NT2/D1 (cell line): ENCODE measurements at regions not wholly inside any gene's neighbourhood (a gene's known extent, or its start where the extent isn't known, plus 50 kb on each side); places are given as distances from the start of the nearest gene placed in this dataset.
"Not testable (repeated sequence)": the region's sequence is repeated elsewhere in the genome, so short reads cannot be mapped to it uniquely, and the experiment has no call there.

Source experiments
- DNase-seq: peaks from one replicate; pipeline ENCODE4 v3.0.0-alpha.2; 2011; ENCODE audit warnings: low read depth, low spot score
- H3K27me3 ChIP-seq: 2 replicates; pipeline ENCODE4 v1.6.0; 2011; ENCODE audit warnings: mild to moderate bottlenecking; ENCODE audit not compliant: insufficient read length, insufficient read depth
- H3K36me3 ChIP-seq: 2 replicates; pipeline ENCODE4 v1.6.1; 2011; ENCODE audit warnings: mild to moderate bottlenecking, low read length, mixed read lengths; ENCODE audit not compliant: insufficient read depth, insufficient read length
- H3K4me1 ChIP-seq: 2 replicates; pipeline ENCODE4 v1.5.1; 2011; ENCODE audit not compliant: insufficient read depth, insufficient read length
- H3K4me3 ChIP-seq: 2 replicates; pipeline ENCODE4 v1.5.1; 2011; ENCODE audit warnings: low read depth; ENCODE audit not compliant: insufficient read length
- H3K9ac ChIP-seq: 2 replicates; pipeline ENCODE4 v1.6.0; 2011; ENCODE audit warnings: low read depth; ENCODE audit not compliant: insufficient read length
- H3K9me3 ChIP-seq: 2 replicates; pipeline ENCODE4 v1.5.1; 2011; ENCODE audit warnings: mild to moderate bottlenecking, low read length; ENCODE audit not compliant: insufficient read depth
- SUZ12 ChIP-seq: IDR thresholded peaks from 2 replicates; pipeline ENCODE4 v1.6.1; 2011; ENCODE audit not compliant: insufficient read length, insufficient read depth; ENCODE audit errors: extremely low read depth
- YY1 ChIP-seq: IDR thresholded peaks from 2 replicates; pipeline ENCODE4 v1.6.1; 2011; ENCODE audit not compliant: insufficient read length, insufficient read depth
- ZNF274 ChIP-seq: IDR thresholded peaks from 2 replicates; pipeline ENCODE4 v1.6.1; 2011; ENCODE audit warnings: mild to moderate bottlenecking, low read depth, low read length

DNA sequence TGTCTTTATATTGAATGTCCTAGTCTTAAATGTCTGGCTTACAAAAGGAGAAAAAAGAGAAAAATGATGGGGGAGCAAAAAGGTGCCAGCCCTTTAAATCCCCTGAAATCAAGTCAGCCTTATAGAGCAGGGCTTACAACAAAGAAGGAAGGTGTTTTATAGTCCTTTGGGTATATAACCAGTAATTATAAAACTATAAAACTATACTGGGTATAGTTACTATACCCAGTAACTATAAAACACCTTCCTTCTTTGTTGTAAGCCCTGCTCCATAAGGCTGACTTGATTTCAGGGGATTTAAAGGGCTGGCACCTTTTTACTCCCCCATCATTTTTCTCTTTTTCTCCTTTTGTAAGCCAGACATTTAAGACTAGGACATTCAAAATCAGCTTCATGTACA lies 598.0 kb upstream of the SEMA6D start:
- DNase-seq = no peak
- no peak for TF ChIP-seq YY1
- TF ChIP-seq ZNF274 = no peak
- TF ChIP-seq SUZ12 = no peak
- Histone ChIP-seq H3K36me3 (no peaks in the 10 kb centered on the region), H3K9me3 (no peaks in the 10 kb centered on the region), H3K4me3 (no peak overlapping the region), H3K27me3 (no peaks in the 10 kb centered on the region), H3K4me1 (no peaks in the 10 kb centered on the region), H3K9ac (no peak overlapping the region)

DNA sequence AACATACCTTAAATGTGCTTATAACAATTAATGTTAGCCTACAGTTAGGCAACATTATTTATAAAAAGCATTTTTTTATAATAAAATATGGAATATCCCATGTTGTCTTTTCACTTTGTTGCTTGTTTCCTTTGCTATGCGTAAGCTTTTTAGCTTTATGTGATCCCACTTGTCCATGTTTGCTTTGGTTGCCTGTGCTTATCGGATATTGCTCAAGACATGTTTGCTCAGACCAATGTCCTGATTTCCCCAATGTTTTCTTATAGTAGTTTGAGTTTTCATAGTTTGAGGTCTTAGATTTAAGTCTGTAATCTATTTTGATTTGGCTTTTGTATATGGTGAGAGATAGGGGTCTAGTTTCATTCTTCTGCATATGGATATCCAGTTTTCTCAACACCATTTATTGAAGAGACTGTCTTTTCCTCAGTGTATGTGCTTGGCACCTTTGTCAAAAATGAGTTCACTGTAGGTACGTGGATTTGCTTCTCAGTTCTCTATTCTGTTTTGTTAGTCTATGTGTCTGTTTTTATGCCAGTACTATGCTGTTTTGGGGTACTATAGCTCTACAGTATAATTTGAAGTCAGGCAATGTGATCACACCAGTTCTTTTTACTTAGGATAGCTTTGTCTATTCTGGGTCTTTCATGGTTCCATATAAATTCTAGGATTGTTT lies 592.7 kb upstream of the SEMA6D start:
- Histone ChIP-seq H3K4me3 (no peak overlapping the region), H3K4me1 (no peaks in the 10 kb centered on the region), H3K9me3 (no peaks in the 10 kb centered on the region), H3K9ac (no peak overlapping the region), H3K27me3 (no peaks in the 10 kb centered on the region), H3K36me3 (no peaks in the 10 kb centered on the region)
- DNase-seq = no peak
- TF ChIP-seq ZNF274 (no peak), SUZ12 (no peak), YY1 (no peak)

DNA sequence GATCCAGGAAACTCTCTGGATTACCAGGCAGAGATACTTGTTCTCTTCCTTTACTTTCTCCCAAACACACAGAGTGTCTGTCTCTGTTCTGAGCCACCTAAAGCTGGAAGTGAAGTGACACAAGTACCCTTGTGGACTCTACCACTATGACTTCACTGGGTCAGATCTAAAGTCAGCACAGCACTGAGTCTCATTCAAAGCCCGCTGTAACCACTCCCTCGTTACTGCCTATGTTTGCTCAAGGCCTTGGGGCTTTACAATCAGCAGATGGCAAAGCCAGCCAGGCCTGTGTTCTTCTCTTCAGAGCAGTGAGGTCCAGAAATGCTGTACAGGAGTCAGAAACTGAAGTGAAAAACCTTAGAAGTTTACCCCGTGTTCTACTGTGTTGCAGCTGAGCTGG lies 588.3 kb upstream of the SEMA6D start:
- DNase-seq = no peak
- H3K9ac ChIP-seq = no peak overlapping the region
- TF ChIP-seq SUZ12 = no peak
- no peak for TF ChIP-seq ZNF274
- no peak for TF ChIP-seq YY1
- no peak overlapping the region for H3K4me3 ChIP-seq
- no peaks in the 10 kb centered on the region for H3K9me3 ChIP-seq
- no peaks in the 10 kb centered on the region for H3K36me3 ChIP-seq
- H3K27me3 ChIP-seq = no peaks in the 10 kb centered on the region
- H3K4me1 ChIP-seq = no peaks in the 10 kb centered on the region

DNA sequence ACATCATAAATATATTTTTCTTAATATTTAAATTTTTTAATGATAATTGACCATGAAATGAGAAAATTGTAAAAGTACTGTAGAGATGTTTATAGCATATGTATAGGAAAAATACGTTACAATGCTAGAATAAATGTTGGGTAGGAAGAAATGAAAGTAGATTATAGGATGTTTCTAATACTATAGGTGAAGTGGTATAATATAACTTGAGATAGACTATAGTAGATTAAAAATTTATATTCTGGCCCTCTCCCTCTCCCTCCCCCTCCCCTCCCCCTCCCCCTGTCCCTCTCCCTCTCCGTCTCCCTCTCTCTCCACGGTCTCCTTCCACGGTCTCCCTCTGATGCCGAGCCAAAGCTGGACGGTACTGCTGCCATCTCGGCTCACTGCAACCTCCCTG lies 585.9 kb upstream of the SEMA6D start:
- not testable (repeated sequence) for H3K9ac ChIP-seq, H3K9me3 ChIP-seq, H3K36me3 ChIP-seq, DNase-seq, H3K4me3 ChIP-seq, H3K27me3 ChIP-seq, H3K4me1 ChIP-seq

DNA sequence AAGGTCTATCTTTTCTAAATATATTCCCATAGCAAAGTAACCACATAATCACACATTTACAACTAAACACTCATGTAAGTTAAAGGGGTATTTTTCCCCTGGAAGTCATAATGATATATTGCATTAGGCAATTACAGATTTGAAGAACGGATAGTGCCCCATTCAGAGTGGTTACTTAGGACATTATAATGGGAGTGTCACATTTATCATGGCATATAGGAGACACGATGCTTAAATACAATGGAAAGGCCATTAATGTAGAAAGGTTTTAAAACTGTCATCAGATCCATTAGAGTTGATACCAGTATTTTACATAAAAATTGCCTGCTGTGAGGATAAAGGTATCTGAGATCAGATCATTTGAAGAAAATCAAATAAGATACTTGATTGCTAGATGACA lies 582.0 kb upstream of the SEMA6D start:
- TF ChIP-seq SUZ12 (no peak), YY1 (no peak), ZNF274 (no peak)
- Histone ChIP-seq H3K9me3 (no peaks in the 10 kb centered on the region), H3K4me1 (no peaks in the 10 kb centered on the region), H3K27me3 (no peaks in the 10 kb centered on the region), H3K9ac (no peak overlapping the region), H3K4me3 (no peak overlapping the region), H3K36me3 (no peaks in the 10 kb centered on the region)
- DNase-seq = no peak

DNA sequence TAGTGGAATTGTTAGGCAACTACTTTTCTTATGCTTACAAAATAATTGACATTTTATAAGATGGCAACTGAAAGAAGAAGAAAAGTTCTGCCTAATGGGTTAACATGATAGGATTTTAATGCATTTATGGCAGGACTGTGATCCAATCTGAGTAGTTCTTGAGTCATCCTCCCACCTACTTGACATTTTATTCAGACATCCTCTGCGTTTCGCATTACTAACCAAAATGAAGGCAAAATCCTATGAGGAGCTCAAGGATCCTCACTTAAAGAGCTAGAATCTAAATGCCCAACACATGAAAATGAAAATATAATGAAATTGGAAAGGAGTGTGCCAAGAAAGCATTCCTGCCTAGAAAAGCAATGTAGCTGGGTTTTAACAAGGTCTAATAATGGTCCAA lies 581.1 kb upstream of the SEMA6D start:
- TF ChIP-seq ZNF274 (no peak), YY1 (no peak), SUZ12 (no peak)
- Histone ChIP-seq H3K4me3 (no peak overlapping the region), H3K27me3 (no peaks in the 10 kb centered on the region), H3K9me3 (no peaks in the 10 kb centered on the region), H3K36me3 (no peaks in the 10 kb centered on the region), H3K9ac (no peak overlapping the region), H3K4me1 (no peaks in the 10 kb centered on the region)
- DNase-seq = no peak

DNA sequence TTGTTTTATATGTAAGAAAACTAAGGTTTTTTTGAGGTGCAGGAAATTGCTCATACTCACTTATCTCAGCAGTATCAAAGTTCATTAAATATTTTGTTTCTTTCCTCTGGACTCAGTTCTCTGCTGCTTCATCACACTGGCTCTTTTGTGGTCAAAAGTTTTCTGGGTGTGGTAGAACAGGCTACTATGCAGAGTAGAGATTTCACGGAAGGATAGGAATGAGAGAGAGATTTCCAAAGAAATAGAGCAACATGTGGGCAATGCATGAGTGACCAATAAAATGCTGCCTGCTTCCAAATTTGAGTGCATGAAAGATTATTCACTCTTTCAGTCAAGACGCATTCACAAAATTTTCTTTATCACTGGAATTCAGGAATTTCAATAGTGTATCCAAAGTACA lies 577.3 kb upstream of the SEMA6D start:
- no peaks in the 10 kb centered on the region for H3K9me3 ChIP-seq
- no peak for DNase-seq
- H3K4me1 ChIP-seq = no peaks in the 10 kb centered on the region
- no peak for TF ChIP-seq YY1
- TF ChIP-seq SUZ12 = no peak
- no peak for TF ChIP-seq ZNF274
- no peaks in the 10 kb centered on the region for H3K27me3 ChIP-seq
- no peak overlapping the region for H3K4me3 ChIP-seq
- H3K9ac ChIP-seq = no peak overlapping the region
- H3K36me3 ChIP-seq = no peaks in the 10 kb centered on the region

DNA sequence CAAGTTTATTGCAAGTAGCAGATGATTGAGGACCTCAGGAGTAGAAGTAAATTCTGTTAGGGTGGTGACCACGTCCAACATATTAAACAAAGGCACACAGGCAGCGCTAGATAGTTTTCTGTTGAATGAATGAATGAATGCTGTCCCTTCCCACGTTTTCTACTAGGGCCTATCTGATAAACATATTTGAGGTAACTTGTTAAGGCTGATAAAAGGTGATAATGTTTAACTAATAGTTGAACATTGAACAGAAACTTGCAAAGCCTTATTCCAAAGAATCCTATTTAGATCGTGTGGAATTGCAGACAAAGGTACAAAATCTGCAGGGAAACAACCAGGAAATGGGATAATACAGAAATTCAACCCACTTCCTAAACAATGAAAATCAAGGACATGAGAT lies 559.5 kb upstream of the SEMA6D start:
- Histone ChIP-seq H3K9me3 (no peaks in the 10 kb centered on the region), H3K27me3 (no peaks in the 10 kb centered on the region), H3K9ac (no peak overlapping the region), H3K36me3 (no peaks in the 10 kb centered on the region), H3K4me3 (no peak overlapping the region), H3K4me1 (no peaks in the 10 kb centered on the region)
- TF ChIP-seq YY1 (no peak), ZNF274 (no peak), SUZ12 (no peak)
- DNase-seq = no peak
